ENCODE measurements at regions not wholly inside any gene's neighbourhood (a gene's known extent, or its start where the extent isn't known, plus 50 kb on each side); places are given as distances from the start of the nearest gene placed in this dataset.

DNA sequence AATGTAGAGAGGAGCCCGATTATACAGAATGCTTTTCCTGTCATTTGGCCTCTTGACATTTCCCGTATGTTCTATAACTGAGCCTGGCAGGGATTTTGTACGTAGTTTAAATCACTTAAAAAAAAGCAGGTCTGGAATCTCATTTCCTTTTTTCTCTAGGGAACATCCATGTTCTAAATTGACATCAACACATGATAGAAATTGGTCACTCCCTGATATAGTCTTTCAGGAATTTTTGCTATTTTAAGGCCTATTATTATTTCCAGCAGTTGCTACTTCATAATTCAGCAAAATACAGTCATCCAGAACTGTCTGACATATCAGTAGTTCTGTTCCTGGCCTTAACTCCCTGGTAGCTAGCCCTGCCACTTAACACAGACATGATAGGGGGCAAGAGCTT is 565.7 kb upstream of the ZEB2 start:
- H3K79me2 ChIP-seq (replicated peaks; ENCODE audit: insufficient read depth): no peaks in the 10 kb centered on the region
- DNase-seq (ENCODE audit: low spot score) (no peak), ATAC-seq (no peak)
- no peaks in the 10 kb centered on the region for H3K9me2 ChIP-seq (ENCODE audit: insufficient read depth)
- no peak overlapping the region for H2AFZ ChIP-seq
- H3F3A ChIP-seq (replicated peaks; ENCODE audit: low read depth): no peaks in the 10 kb centered on the region
- no peak overlapping the region for H3K27ac ChIP-seq (ENCODE audit: low read depth)
- no peak overlapping the region for H3K4me2 ChIP-seq
- Mint-ChIP-seq H3K27me3 (ENCODE audit: insufficient read depth, low read depth, poor library complexity) (peaks cover 2% of the 10 kb centered on the region), H3K4me3 (no peak overlapping the region), H3K36me3 (ENCODE audit: low read depth) (no peaks in the 10 kb centered on the region; the same call in 1 of the 3 replicates), H3K27ac (no peak overlapping the region), H3K4me1 (no peaks in the 10 kb centered on the region), H3K9me3 (peaks cover 5% of the 10 kb centered on the region; the same call in 1 of the 3 replicates)
- no peak for TF ChIP-seq EZH2 (IDR thresholded peaks at IDR 0.05; ENCODE audit: low read depth, unreplicated experiment)
- TF ChIP-seq, protein P1, sequence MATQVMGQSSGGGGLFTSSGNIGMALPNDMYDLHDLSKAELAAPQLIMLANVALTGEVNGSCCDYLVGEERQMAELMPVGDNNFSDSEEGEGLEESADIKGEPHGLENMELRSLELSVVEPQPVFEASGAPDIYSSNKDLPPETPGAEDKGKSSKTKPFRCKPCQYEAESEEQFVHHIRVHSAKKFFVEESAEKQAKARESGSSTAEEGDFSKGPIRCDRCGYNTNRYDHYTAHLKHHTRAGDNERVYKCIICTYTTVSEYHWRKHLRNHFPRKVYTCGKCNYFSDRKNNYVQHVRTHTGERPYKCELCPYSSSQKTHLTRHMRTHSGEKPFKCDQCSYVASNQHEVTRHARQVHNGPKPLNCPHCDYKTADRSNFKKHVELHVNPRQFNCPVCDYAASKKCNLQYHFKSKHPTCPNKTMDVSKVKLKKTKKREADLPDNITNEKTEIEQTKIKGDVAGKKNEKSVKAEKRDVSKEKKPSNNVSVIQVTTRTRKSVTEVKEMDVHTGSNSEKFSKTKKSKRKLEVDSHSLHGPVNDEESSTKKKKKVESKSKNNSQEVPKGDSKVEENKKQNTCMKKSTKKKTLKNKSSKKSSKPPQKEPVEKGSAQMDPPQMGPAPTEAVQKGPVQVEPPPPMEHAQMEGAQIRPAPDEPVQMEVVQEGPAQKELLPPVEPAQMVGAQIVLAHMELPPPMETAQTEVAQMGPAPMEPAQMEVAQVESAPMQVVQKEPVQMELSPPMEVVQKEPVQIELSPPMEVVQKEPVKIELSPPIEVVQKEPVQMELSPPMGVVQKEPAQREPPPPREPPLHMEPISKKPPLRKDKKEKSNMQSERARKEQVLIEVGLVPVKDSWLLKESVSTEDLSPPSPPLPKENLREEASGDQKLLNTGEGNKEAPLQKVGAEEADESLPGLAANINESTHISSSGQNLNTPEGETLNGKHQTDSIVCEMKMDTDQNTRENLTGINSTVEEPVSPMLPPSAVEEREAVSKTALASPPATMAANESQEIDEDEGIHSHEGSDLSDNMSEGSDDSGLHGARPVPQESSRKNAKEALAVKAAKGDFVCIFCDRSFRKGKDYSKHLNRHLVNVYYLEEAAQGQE (IDR thresholded peaks at IDR 0.05; ENCODE audit: unreplicated experiment): no peak
- no peak for TF ChIP-seq EZH2phosphoT487 (IDR thresholded peaks at IDR 0.05; ENCODE audit: unreplicated experiment)
- TF ChIP-seq ZNF331 (CRISPR knock-in tag; IDR thresholded peaks at IDR 0.05; ENCODE audit: low read depth): no peak
- TF ChIP-seq, protein P2, sequence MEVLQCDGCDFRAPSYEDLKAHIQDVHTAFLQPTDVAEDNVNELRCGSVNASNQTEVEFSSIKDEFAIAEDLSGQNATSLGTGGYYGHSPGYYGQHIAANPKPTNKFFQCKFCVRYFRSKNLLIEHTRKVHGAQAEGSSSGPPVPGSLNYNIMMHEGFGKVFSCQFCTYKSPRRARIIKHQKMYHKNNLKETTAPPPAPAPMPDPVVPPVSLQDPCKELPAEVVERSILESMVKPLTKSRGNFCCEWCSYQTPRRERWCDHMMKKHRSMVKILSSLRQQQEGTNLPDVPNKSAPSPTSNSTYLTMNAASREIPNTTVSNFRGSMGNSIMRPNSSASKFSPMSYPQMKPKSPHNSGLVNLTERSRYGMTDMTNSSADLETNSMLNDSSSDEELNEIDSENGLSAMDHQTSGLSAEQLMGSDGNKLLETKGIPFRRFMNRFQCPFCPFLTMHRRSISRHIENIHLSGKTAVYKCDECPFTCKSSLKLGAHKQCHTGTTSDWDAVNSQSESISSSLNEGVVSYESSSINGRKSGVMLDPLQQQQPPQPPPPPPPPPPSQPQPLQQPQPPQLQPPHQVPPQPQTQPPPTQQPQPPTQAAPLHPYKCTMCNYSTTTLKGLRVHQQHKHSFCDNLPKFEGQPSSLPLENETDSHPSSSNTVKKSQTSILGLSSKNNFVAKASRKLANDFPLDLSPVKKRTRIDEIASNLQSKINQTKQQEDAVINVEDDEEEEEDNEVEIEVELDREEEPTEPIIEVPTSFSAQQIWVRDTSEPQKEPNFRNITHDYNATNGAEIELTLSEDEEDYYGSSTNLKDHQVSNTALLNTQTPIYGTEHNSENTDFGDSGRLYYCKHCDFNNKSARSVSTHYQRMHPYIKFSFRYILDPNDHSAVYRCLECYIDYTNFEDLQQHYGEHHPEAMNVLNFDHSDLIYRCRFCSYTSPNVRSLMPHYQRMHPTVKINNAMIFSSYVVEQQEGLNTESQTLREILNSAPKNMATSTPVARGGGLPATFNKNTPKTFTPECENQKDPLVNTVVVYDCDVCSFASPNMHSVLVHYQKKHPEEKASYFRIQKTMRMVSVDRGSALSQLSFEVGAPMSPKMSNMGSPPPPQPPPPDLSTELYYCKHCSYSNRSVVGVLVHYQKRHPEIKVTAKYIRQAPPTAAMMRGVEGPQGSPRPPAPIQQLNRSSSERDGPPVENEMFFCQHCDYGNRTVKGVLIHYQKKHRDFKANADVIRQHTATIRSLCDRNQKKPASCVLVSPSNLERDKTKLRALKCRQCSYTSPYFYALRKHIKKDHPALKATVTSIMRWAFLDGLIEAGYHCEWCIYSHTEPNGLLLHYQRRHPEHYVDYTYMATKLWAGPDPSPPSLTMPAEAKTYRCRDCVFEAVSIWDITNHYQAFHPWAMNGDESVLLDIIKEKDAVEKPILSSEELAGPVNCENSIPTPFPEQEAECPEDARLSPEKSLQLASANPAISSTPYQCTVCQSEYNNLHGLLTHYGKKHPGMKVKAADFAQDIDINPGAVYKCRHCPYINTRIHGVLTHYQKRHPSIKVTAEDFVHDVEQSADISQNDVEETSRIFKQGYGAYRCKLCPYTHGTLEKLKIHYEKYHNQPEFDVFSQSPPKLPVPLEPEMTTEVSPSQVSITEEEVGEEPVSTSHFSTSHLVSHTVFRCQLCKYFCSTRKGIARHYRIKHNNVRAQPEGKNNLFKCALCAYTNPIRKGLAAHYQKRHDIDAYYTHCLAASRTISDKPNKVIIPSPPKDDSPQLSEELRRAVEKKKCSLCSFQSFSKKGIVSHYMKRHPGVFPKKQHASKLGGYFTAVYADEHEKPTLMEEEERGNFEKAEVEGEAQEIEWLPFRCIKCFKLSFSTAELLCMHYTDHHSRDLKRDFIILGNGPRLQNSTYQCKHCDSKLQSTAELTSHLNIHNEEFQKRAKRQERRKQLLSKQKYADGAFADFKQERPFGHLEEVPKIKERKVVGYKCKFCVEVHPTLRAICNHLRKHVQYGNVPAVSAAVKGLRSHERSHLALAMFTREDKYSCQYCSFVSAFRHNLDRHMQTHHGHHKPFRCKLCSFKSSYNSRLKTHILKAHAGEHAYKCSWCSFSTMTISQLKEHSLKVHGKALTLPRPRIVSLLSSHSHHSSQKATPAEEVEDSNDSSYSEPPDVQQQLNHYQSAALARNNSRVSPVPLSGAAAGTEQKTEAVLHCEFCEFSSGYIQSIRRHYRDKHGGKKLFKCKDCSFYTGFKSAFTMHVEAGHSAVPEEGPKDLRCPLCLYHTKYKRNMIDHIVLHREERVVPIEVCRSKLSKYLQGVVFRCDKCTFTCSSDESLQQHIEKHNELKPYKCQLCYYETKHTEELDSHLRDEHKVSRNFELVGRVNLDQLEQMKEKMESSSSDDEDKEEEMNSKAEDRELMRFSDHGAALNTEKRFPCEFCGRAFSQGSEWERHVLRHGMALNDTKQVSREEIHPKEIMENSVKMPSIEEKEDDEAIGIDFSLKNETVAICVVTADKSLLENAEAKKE (CRISPR knock-in tag; IDR thresholded peaks at IDR 0.05): no peak
- no peak for TF ChIP-seq STAT1 (IDR thresholded peaks at IDR 0.05; ENCODE audit: unreplicated experiment)
- TF ChIP-seq, protein P3, sequence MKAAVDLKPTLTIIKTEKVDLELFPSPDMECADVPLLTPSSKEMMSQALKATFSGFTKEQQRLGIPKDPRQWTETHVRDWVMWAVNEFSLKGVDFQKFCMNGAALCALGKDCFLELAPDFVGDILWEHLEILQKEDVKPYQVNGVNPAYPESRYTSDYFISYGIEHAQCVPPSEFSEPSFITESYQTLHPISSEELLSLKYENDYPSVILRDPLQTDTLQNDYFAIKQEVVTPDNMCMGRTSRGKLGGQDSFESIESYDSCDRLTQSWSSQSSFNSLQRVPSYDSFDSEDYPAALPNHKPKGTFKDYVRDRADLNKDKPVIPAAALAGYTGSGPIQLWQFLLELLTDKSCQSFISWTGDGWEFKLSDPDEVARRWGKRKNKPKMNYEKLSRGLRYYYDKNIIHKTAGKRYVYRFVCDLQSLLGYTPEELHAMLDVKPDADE (IDR thresholded peaks at IDR 0.05): no peak
- TF ChIP-seq NANOG (IDR thresholded peaks at IDR 0.05; ENCODE audit: borderline replicate concordance): no peak
- TF ChIP-seq ZNF114 (CRISPR knock-in tag; IDR thresholded peaks at IDR 0.05): no peak
- no peak for TF ChIP-seq JUNB (IDR thresholded peaks at IDR 0.05; ENCODE audit: unreplicated experiment)
- TF ChIP-seq POLR2AphosphoS5 (IDR thresholded peaks at IDR 0.05; ENCODE audit: low read depth): no peak
- no peak for TF ChIP-seq CREB1 (CRISPR knock-in tag; IDR thresholded peaks at IDR 0.05; ENCODE audit: low read depth)
- TF ChIP-seq, protein P4, sequence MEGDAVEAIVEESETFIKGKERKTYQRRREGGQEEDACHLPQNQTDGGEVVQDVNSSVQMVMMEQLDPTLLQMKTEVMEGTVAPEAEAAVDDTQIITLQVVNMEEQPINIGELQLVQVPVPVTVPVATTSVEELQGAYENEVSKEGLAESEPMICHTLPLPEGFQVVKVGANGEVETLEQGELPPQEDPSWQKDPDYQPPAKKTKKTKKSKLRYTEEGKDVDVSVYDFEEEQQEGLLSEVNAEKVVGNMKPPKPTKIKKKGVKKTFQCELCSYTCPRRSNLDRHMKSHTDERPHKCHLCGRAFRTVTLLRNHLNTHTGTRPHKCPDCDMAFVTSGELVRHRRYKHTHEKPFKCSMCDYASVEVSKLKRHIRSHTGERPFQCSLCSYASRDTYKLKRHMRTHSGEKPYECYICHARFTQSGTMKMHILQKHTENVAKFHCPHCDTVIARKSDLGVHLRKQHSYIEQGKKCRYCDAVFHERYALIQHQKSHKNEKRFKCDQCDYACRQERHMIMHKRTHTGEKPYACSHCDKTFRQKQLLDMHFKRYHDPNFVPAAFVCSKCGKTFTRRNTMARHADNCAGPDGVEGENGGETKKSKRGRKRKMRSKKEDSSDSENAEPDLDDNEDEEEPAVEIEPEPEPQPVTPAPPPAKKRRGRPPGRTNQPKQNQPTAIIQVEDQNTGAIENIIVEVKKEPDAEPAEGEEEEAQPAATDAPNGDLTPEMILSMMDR (conservative IDR thresholded peaks at IDR 0.05; ENCODE audit: low read depth in 2 of 2): no peak
- H3K4me3 ChIP-seq: no peak overlapping the region
- H3K4me1 ChIP-seq (ENCODE audit: insufficient read depth): no peaks in the 10 kb centered on the region
- H3K27me3 ChIP-seq (ENCODE audit: insufficient read depth): no peaks in the 10 kb centered on the region
- H4K20me1 ChIP-seq (replicated peaks; ENCODE audit: insufficient read depth): no peaks in the 10 kb centered on the region
- no peaks in the 10 kb centered on the region for H3K36me3 ChIP-seq (ENCODE audit: insufficient read depth)

All from GM23338 (cell line).